Neural cell (in vitro differentiated cells): ENCODE measurements at regions not wholly inside any gene's neighbourhood (a gene's known extent, or its start where the extent isn't known, plus 50 kb on each side); places are given as distances from the start of the nearest gene placed in this dataset.

Experiments
- EP300 ChIP-seq: fragments of 450-650 bp; conservative IDR thresholded peaks from 2 replicates; pipeline ENCODE4 v1.6.1; 2014; ENCODE audit warnings: antibody characterized with exemption, mild to moderate bottlenecking, moderate library complexity; ENCODE audit not compliant: poor library complexity, severe bottlenecking
- MXI1 ChIP-seq: fragments of 450-650 bp; conservative IDR thresholded peaks from 2 replicates; pipeline ENCODE4 v1.6.1; 2014; ENCODE audit warnings: antibody characterized with exemption, mild to moderate bottlenecking; ENCODE audit not compliant: poor library complexity, severe bottlenecking
- POLR2AphosphoS5 ChIP-seq: IDR thresholded peaks from 2 replicates; pipeline ENCODE4 v1.6.1; 2012
- TAF1 ChIP-seq: IDR thresholded peaks from 2 replicates; pipeline ENCODE4 v1.6.1; 2012; ENCODE audit warnings: low read depth
- TF ChIP-seq, protein P1 (sequence below): fragments of 450-650 bp; IDR thresholded peaks from 2 replicates; pipeline ENCODE4 v1.5.1; 2014; ENCODE audit warnings: antibody characterized with exemption, mild to moderate bottlenecking, moderate library complexity; ENCODE audit not compliant: poor library complexity, severe bottlenecking
- TF ChIP-seq, protein P2 (sequence below): IDR thresholded peaks from 2 replicates; pipeline ENCODE4 v1.6.1; 2012; ENCODE audit warnings: borderline replicate concordance

DNA sequence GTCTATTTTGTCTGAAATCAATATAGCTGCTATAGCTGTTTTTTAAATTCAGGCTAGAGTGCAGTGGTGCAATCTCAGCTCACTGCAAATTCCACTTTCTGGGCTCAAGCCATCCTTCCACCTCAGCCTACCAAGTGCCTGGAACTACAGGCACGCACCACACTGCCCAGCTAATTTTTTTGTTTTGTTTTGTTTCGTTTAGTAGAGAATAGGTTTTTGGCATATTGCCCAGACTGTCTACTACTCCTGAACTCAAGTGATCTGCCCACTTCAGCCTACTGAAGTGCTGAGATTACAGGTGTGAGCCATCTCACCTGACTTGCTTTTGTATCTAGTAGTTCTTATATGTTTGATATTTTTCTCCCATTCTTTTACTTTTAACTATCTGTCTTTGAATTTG is 259.7 kb downstream of the CDH19 start:
- TF ChIP-seq POLR2AphosphoS5 (no peak), TAF1 (no peak), EP300 (no peak), MXI1 (no peak)
- TF ChIP-seq, protein P1, sequence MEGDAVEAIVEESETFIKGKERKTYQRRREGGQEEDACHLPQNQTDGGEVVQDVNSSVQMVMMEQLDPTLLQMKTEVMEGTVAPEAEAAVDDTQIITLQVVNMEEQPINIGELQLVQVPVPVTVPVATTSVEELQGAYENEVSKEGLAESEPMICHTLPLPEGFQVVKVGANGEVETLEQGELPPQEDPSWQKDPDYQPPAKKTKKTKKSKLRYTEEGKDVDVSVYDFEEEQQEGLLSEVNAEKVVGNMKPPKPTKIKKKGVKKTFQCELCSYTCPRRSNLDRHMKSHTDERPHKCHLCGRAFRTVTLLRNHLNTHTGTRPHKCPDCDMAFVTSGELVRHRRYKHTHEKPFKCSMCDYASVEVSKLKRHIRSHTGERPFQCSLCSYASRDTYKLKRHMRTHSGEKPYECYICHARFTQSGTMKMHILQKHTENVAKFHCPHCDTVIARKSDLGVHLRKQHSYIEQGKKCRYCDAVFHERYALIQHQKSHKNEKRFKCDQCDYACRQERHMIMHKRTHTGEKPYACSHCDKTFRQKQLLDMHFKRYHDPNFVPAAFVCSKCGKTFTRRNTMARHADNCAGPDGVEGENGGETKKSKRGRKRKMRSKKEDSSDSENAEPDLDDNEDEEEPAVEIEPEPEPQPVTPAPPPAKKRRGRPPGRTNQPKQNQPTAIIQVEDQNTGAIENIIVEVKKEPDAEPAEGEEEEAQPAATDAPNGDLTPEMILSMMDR, result no peak
- TF ChIP-seq, protein P2, sequence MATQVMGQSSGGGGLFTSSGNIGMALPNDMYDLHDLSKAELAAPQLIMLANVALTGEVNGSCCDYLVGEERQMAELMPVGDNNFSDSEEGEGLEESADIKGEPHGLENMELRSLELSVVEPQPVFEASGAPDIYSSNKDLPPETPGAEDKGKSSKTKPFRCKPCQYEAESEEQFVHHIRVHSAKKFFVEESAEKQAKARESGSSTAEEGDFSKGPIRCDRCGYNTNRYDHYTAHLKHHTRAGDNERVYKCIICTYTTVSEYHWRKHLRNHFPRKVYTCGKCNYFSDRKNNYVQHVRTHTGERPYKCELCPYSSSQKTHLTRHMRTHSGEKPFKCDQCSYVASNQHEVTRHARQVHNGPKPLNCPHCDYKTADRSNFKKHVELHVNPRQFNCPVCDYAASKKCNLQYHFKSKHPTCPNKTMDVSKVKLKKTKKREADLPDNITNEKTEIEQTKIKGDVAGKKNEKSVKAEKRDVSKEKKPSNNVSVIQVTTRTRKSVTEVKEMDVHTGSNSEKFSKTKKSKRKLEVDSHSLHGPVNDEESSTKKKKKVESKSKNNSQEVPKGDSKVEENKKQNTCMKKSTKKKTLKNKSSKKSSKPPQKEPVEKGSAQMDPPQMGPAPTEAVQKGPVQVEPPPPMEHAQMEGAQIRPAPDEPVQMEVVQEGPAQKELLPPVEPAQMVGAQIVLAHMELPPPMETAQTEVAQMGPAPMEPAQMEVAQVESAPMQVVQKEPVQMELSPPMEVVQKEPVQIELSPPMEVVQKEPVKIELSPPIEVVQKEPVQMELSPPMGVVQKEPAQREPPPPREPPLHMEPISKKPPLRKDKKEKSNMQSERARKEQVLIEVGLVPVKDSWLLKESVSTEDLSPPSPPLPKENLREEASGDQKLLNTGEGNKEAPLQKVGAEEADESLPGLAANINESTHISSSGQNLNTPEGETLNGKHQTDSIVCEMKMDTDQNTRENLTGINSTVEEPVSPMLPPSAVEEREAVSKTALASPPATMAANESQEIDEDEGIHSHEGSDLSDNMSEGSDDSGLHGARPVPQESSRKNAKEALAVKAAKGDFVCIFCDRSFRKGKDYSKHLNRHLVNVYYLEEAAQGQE, result no peak
